ENCODE measurements at regions not wholly inside any gene's neighbourhood (a gene's known extent, or its start where the extent isn't known, plus 50 kb on each side); places are given as distances from the start of the nearest gene placed in this dataset.

- POLR2A ChIA-PET, result no interaction called here
- H3K9me3 Mint-ChIP-seq, result no peaks in the 10 kb centered on the region
- H3K27ac Mint-ChIP-seq, result no peak overlapping the region
- no peak for DNase-seq
- no peak overlapping the region for H3K4me3 Mint-ChIP-seq
- CTCF ChIA-PET, result no interaction called here
- H3K4me1 Mint-ChIP-seq (ENCODE audit: low read depth), result no peaks in the 10 kb centered on the region
- peaks cover 4% of the 10 kb centered on the region for H3K27me3 Mint-ChIP-seq
- H3K36me3 Mint-ChIP-seq, result no peaks in the 10 kb centered on the region
- intact Hi-C loops (cut with micrococcal nuclease), result no loop called here
These were observed 254.0 kb downstream of the TMA16 start for GRCh38 chr4:163748449-163748848.

- H3K36me3 Mint-ChIP-seq, result no peaks in the 10 kb centered on the region
- intact Hi-C loops (cut with micrococcal nuclease), result loop anchor here (1.0 to 10.0 kb wide), 3 partner anchors 200 to 260 kb away; no protein-coding TSS in a partner anchor
- POLR2A ChIA-PET, result no interaction called here
These were observed 260.5 kb downstream of the TMA16 start for GRCh38 chr4:163755013-163755412.

GRCh38 chr4:163757219-163757618, 262.7 kb downstream of the TMA16 start:
- intact Hi-C loops (cut with micrococcal nuclease), result loop anchor here (10.0 kb wide), 1 partner anchor 258 kb away; no protein-coding TSS in a partner anchor
- CTCF ChIA-PET, result interaction anchor here (0.6 to 1.3 kb wide), 2 partner anchors 131 to 204 kb away, joined by 3 read pairs; no protein-coding TSS in a partner anchor
- no peaks in the 10 kb centered on the region for H3K9me3 Mint-ChIP-seq

More at GRCh38 chr4:163755013-163755412, 260.5 kb downstream of the TMA16 start:
- CTCF ChIA-PET, result interaction anchor here (0.9 to 3.4 kb wide), 3 partner anchors 200 to 204 kb away, joined by 3 to 18 read pairs (median 6); no protein-coding TSS in a partner anchor
- H3K4me1 Mint-ChIP-seq (ENCODE audit: low read depth), result no peaks in the 10 kb centered on the region
- no peaks in the 10 kb centered on the region for H3K9me3 Mint-ChIP-seq
- H3K27ac Mint-ChIP-seq, result no peak overlapping the region
- H3K4me3 Mint-ChIP-seq, result no peak overlapping the region
- H3K27me3 Mint-ChIP-seq, result peaks cover 2% of the 10 kb centered on the region
- no peak for DNase-seq

GRCh38 chr4:163758032-163758431, 263.5 kb downstream of the TMA16 start:
- peaks cover 2% of the 10 kb centered on the region for H3K27me3 Mint-ChIP-seq
- intact Hi-C loops (cut with micrococcal nuclease), result loop anchor here (10.0 kb wide), 1 partner anchor 257 kb away; no protein-coding TSS in a partner anchor
- no peaks in the 10 kb centered on the region for H3K4me1 Mint-ChIP-seq (ENCODE audit: low read depth)
- H3K27ac Mint-ChIP-seq, result no peak overlapping the region
- H3K9me3 Mint-ChIP-seq, result no peaks in the 10 kb centered on the region
- no peak for DNase-seq
- no peak overlapping the region for H3K4me3 Mint-ChIP-seq
- POLR2A ChIA-PET, result no interaction called here
- H3K36me3 Mint-ChIP-seq, result no peaks in the 10 kb centered on the region
- CTCF ChIA-PET, result interaction anchor here (0.6 to 1.3 kb wide), 2 partner anchors 132 to 205 kb away, joined by 3 read pairs; no protein-coding TSS in a partner anchor

More at GRCh38 chr4:163757219-163757618, 262.7 kb downstream of the TMA16 start:
- POLR2A ChIA-PET, result no interaction called here
- Mint-ChIP-seq H3K27ac (no peak overlapping the region), H3K36me3 (no peaks in the 10 kb centered on the region), H3K27me3 (peaks cover 2% of the 10 kb centered on the region), H3K4me3 (no peak overlapping the region), H3K4me1 (ENCODE audit: low read depth) (no peaks in the 10 kb centered on the region)
- DNase-seq, result no peak

- Mint-ChIP-seq H3K4me3 (no peak overlapping the region), H3K27ac (no peak overlapping the region), H3K36me3 (no peaks in the 10 kb centered on the region), H3K4me1 (ENCODE audit: low read depth) (no peaks in the 10 kb centered on the region), H3K27me3 (peaks cover 2% of the 10 kb centered on the region), H3K9me3 (no peaks in the 10 kb centered on the region)
- intact Hi-C loops (cut with micrococcal nuclease), result no loop called here
- POLR2A ChIA-PET, result no interaction called here
- CTCF ChIA-PET, result no interaction called here
- no peak for DNase-seq
These were observed 268.3 kb downstream of the TMA16 start for GRCh38 chr4:163762741-163763140.

- ChIA-PET POLR2A (no interaction called here), CTCF (no interaction called here)
- no peak for DNase-seq
- intact Hi-C loops (cut with micrococcal nuclease), result no loop called here
- Mint-ChIP-seq H3K36me3 (no peaks in the 10 kb centered on the region), H3K27ac (no peak overlapping the region), H3K27me3 (peaks cover 2% of the 10 kb centered on the region), H3K4me1 (ENCODE audit: low read depth) (no peaks in the 10 kb centered on the region), H3K9me3 (no peaks in the 10 kb centered on the region), H3K4me3 (no peak overlapping the region)
These were observed 270.1 kb downstream of the TMA16 start for GRCh38 chr4:163764569-163764968.

- ChIA-PET POLR2A (no interaction called here), CTCF (no interaction called here)
- intact Hi-C loops (cut with micrococcal nuclease), result no loop called here
- Mint-ChIP-seq H3K4me3 (no peak overlapping the region), H3K27me3 (no peaks in the 10 kb centered on the region), H3K36me3 (no peaks in the 10 kb centered on the region), H3K9me3 (no peaks in the 10 kb centered on the region), H3K27ac (no peak overlapping the region), H3K4me1 (ENCODE audit: low read depth) (no peaks in the 10 kb centered on the region)
- DNase-seq, result no peak
These were observed 273.5 kb downstream of the TMA16 start for GRCh38 chr4:163768014-163768413.

- POLR2A ChIA-PET, result no interaction called here
- Mint-ChIP-seq H3K27ac (no peak overlapping the region), H3K4me3 (no peak overlapping the region), H3K4me1 (ENCODE audit: low read depth) (no peaks in the 10 kb centered on the region), H3K9me3 (no peaks in the 10 kb centered on the region), H3K36me3 (no peaks in the 10 kb centered on the region), H3K27me3 (peaks cover 4% of the 10 kb centered on the region)
- intact Hi-C loops (cut with micrococcal nuclease), result no loop called here
- DNase-seq, result no peak
- CTCF ChIA-PET, result no interaction called here
These were observed 277.7 kb downstream of the TMA16 start for GRCh38 chr4:163772238-163772637.

- POLR2A ChIA-PET, result no interaction called here
- intact Hi-C loops (cut with micrococcal nuclease), result no loop called here
- no peak for DNase-seq
- Mint-ChIP-seq H3K36me3 (no peaks in the 10 kb centered on the region), H3K27me3 (peaks cover 4% of the 10 kb centered on the region), H3K4me3 (no peak overlapping the region), H3K27ac (no peak overlapping the region), H3K9me3 (no peaks in the 10 kb centered on the region), H3K4me1 (ENCODE audit: low read depth) (no peaks in the 10 kb centered on the region)
- CTCF ChIA-PET, result no interaction called here
These were observed 279.4 kb downstream of the TMA16 start for GRCh38 chr4:163773940-163774339.

- H3K4me1 Mint-ChIP-seq (ENCODE audit: low read depth), result no peaks in the 10 kb centered on the region
- no peak overlapping the region for H3K27ac Mint-ChIP-seq
- POLR2A ChIA-PET, result no interaction called here
- H3K4me3 Mint-ChIP-seq, result no peak overlapping the region
- CTCF ChIA-PET, result no interaction called here
- intact Hi-C loops (cut with micrococcal nuclease), result no loop called here
- DNase-seq, result no peak
- H3K27me3 Mint-ChIP-seq, result peaks cover 4% of the 10 kb centered on the region
- H3K36me3 Mint-ChIP-seq, result no peaks in the 10 kb centered on the region
- no peaks in the 10 kb centered on the region for H3K9me3 Mint-ChIP-seq
These were observed 282.5 kb downstream of the TMA16 start for GRCh38 chr4:163776957-163777356.

- no peaks in the 10 kb centered on the region for H3K27me3 Mint-ChIP-seq
- CTCF ChIA-PET, result no interaction called here
- H3K36me3 Mint-ChIP-seq, result no peaks in the 10 kb centered on the region
- H3K4me3 Mint-ChIP-seq, result no peak overlapping the region
- no peak overlapping the region for H3K27ac Mint-ChIP-seq
- no peaks in the 10 kb centered on the region for H3K4me1 Mint-ChIP-seq (ENCODE audit: low read depth)
- intact Hi-C loops (cut with micrococcal nuclease), result no loop called here
- peaks cover 9% of the 10 kb centered on the region for H3K9me3 Mint-ChIP-seq
- DNase-seq, result no peak
- POLR2A ChIA-PET, result no interaction called here
These were observed 287.2 kb downstream of the TMA16 start for GRCh38 chr4:163781726-163782125.

- intact Hi-C loops (cut with micrococcal nuclease), result no loop called here
- CTCF ChIA-PET, result no interaction called here
- no peak overlapping the region for H3K4me3 Mint-ChIP-seq
These were observed 295.7 kb downstream of the TMA16 start for GRCh38 chr4:163790231-163790630.

GRCh38 chr4:163795885-163796284, 301.4 kb downstream of the TMA16 start:
- Mint-ChIP-seq H3K36me3 (no peaks in the 10 kb centered on the region), H3K9me3 (no peaks in the 10 kb centered on the region), H3K27ac (no peak overlapping the region), H3K27me3 (no peaks in the 10 kb centered on the region), H3K4me3 (no peak overlapping the region), H3K4me1 (ENCODE audit: low read depth) (no peaks in the 10 kb centered on the region)
- POLR2A ChIA-PET, result no interaction called here
- CTCF ChIA-PET, result no interaction called here
- intact Hi-C loops (cut with micrococcal nuclease), result no loop called here
- no peak for DNase-seq

More at GRCh38 chr4:163790231-163790630, 295.7 kb downstream of the TMA16 start:
- Mint-ChIP-seq H3K27ac (no peak overlapping the region), H3K36me3 (no peaks in the 10 kb centered on the region), H3K27me3 (no peaks in the 10 kb centered on the region), H3K4me1 (ENCODE audit: low read depth) (no peaks in the 10 kb centered on the region), H3K9me3 (no peaks in the 10 kb centered on the region)
- DNase-seq, result no peak
- POLR2A ChIA-PET, result no interaction called here

Data from activated CD4-positive, alpha-beta memory T cell treated with anti-CD3 and anti-CD28 coated beads for 36 hours (primary cell).